OCI-LY7 (cell line): ENCODE measurements at regions not wholly inside any gene's neighbourhood (a gene's known extent, or its start where the extent isn't known, plus 50 kb on each side); places are given as distances from the start of the nearest gene placed in this dataset.
A peak's percentile ranks its signal among the peaks of the same experiment; 100 is the strongest.
"Not testable (repeated sequence)": the region's sequence is repeated elsewhere in the genome, so short reads cannot be mapped to it uniquely, and the experiment has no call there.

Experiments
- BruUV-seq: library from RNA; stranded (reverse); fragments of 400-500 nt; replicated peaks from 2 replicates; lab custom pipeline; 2021; lab: Mats Ljungman, UMichigan
- CTCF ChIA-PET: fragments of 300-600 bp; sonication (Branson Sonifier 250); formaldehyde crosslinking; loops from one replicate; lab custom pipeline; 2022; ENCODE audit warnings: antibody characterized with exemption; ENCODE audit not compliant: unreplicated experiment; lab: Charles Lee
- POLR2A ChIA-PET: fragments of 300-600 bp; sonication (Branson Sonifier 250); formaldehyde crosslinking; loops from one replicate; lab custom pipeline; 2022; ENCODE audit warnings: antibody characterized with exemption; lab: Charles Lee
- DNase-seq: peaks from one replicate; pipeline ENCODE4 v3.0.0-alpha.2; 2015; ENCODE audit warnings: low spot score
- H2AFZ ChIP-seq: fragments of 200-600 bp; sonication (generic), shearing (Covaris generic); 2 replicates; pipeline ENCODE4 v1.6.1; 2014; ENCODE audit warnings: mild to moderate bottlenecking, antibody characterized with exemption, low read length, moderate library complexity
- H3K27ac ChIP-seq: fragments of 200-600 bp; sonication (generic); 2 replicates; pipeline ENCODE4 v1.5.1; 2014; ENCODE audit warnings: mixed run types, low read depth, mild to moderate bottlenecking, moderate library complexity, low read length, inconsistent platforms; ENCODE audit not compliant: poor library complexity, severe bottlenecking
- H3K36me3 ChIP-seq: fragments of 200-600 bp; sonication (generic); 2 replicates; pipeline ENCODE4 v1.6.1; 2014; ENCODE audit warnings: mild to moderate bottlenecking, antibody characterized with exemption, low read length, moderate library complexity, mixed read lengths; ENCODE audit not compliant: insufficient read depth
- H3K4me1 ChIP-seq: fragments of 200-600 bp; sonication (generic); 2 replicates; pipeline ENCODE4 v1.5.1; 2014; ENCODE audit warnings: mild to moderate bottlenecking, low read length; ENCODE audit not compliant: insufficient read depth, poor library complexity, severe bottlenecking
- H3K4me2 ChIP-seq: fragments of 200-600 bp; sonication (generic); 2 replicates; pipeline ENCODE4 v1.6.1; 2014; ENCODE audit warnings: mild to moderate bottlenecking, low read length
- H3K4me3 ChIP-seq: fragments of 200-600 bp; sonication (generic); 2 replicates; pipeline ENCODE4 v1.5.1; 2014; ENCODE audit warnings: mild to moderate bottlenecking, low read depth, low read length; ENCODE audit not compliant: poor library complexity, severe bottlenecking
- H3K79me2 ChIP-seq: fragments of 200-600 bp; sonication (generic); 2 replicates; pipeline ENCODE4 v1.6.1; 2016; ENCODE audit warnings: low read depth, mild to moderate bottlenecking, low read length, moderate library complexity, mixed read lengths; ENCODE audit not compliant: insufficient read depth
- H3K9me2 ChIP-seq: fragments of 200-600 bp; sonication (generic); 2 replicates; pipeline ENCODE4 v1.6.1; 2016; ENCODE audit warnings: mild to moderate bottlenecking, low read length, mixed read lengths; ENCODE audit not compliant: insufficient read depth
- H3K9me3 ChIP-seq: fragments of 200-600 bp; sonication (generic); 2 replicates; pipeline ENCODE4 v1.6.1; 2014; ENCODE audit warnings: mild to moderate bottlenecking, mixed run types, low read length, mixed read lengths
- H4K20me1 ChIP-seq: fragments of 200-600 bp; sonication (generic); 2 replicates; pipeline ENCODE4 v1.6.1; 2014; ENCODE audit warnings: mild to moderate bottlenecking, antibody characterized with exemption, low read length, moderate library complexity, mixed read lengths; ENCODE audit not compliant: insufficient read depth
- CTCF ChIP-seq: fragments of 200-600 bp; sonication (generic); conservative IDR thresholded peaks from 2 replicates; pipeline ENCODE4 v1.5.1; 2014; ENCODE audit warnings: mild to moderate bottlenecking, antibody characterized with exemption, low read length, moderate library complexity, mixed read lengths
- EZH2phosphoT487 ChIP-seq: fragments of 200-600 bp; sonication (generic); IDR thresholded peaks from 2 replicates; pipeline ENCODE4 v1.6.1; 2018; ENCODE audit warnings: low read depth, borderline replicate concordance, mild to moderate bottlenecking, mixed run types, antibody characterized with exemption, low read length, moderate library complexity, mixed read lengths
- intact Hi-C: fragments of 100-400 bp; cut with micrococcal nuclease; formaldehyde crosslinking; loops from one replicate; pipeline ENCODE4 v1.10.0; 2022; ENCODE audit not compliant: unreplicated experiment

GRCh38 chrX:128973033-128973432 lies 550.3 kb downstream of the SMARCA1 start:
- BruUV-seq, result no TSS peak
- Histone ChIP-seq H3K4me1 (no peaks in the 10 kb centered on the region), H3K4me3 (no peak overlapping the region), H3K9me3 (no peaks in the 10 kb centered on the region), H3K79me2 (no peaks in the 10 kb centered on the region), H2AFZ (no peak overlapping the region), H3K4me2 (no peak overlapping the region), H3K27ac (no peak overlapping the region), H3K9me2 (no peaks in the 10 kb centered on the region), H3K36me3 (no peaks in the 10 kb centered on the region), H4K20me1 (no peaks in the 10 kb centered on the region)
- POLR2A ChIA-PET, result no interaction called here
- peak; percentile 4 for DNase-seq
- TF ChIP-seq CTCF (no peak), EZH2phosphoT487 (no peak)
- intact Hi-C loops, result no loop called here
- CTCF ChIA-PET, result no interaction called here

GRCh38 chrX:128961290-128961689 lies 562.0 kb downstream of the SMARCA1 start:
- no peaks in the 10 kb centered on the region for H4K20me1 ChIP-seq
- TF ChIP-seq EZH2phosphoT487, result no peak
- no peak for TF ChIP-seq CTCF
- H3K9me2 ChIP-seq, result no peaks in the 10 kb centered on the region
- intact Hi-C loops, result no loop called here
- ChIA-PET CTCF (no interaction called here), POLR2A (no interaction called here)
- H3K27ac ChIP-seq, result no peak overlapping the region
- H3K4me2 ChIP-seq, result no peak overlapping the region
- H3K4me1 ChIP-seq, result no peaks in the 10 kb centered on the region
- no peaks in the 10 kb centered on the region for H3K36me3 ChIP-seq
- no peaks in the 10 kb centered on the region for H3K79me2 ChIP-seq
- no peak for DNase-seq
- H3K9me3 ChIP-seq, result no peaks in the 10 kb centered on the region
- no peak overlapping the region for H2AFZ ChIP-seq
- H3K4me3 ChIP-seq, result no peak overlapping the region
- BruUV-seq, result no TSS peak

GRCh38 chrX:128954697-128955096 lies 568.6 kb downstream of the SMARCA1 start:
- CTCF ChIA-PET, H2AFZ ChIP-seq, DNase-seq, H3K9me3 ChIP-seq, POLR2A ChIA-PET, H3K4me1 ChIP-seq, intact Hi-C loops, H3K4me2 ChIP-seq, H3K36me3 ChIP-seq, H3K27ac ChIP-seq, BruUV-seq, H4K20me1 ChIP-seq, H3K4me3 ChIP-seq, H3K79me2 ChIP-seq, H3K9me2 ChIP-seq: not testable (repeated sequence)
